HT1080 (cell line): ENCODE measurements at regions not wholly inside any gene's neighbourhood (a gene's known extent, or its start where the extent isn't known, plus 50 kb on each side); places are given as distances from the start of the nearest gene placed in this dataset.

Experiments
- DNase-seq: peaks from one replicate; pipeline ENCODE4 v3.0.0-alpha.2; 2015; ENCODE audit warnings: low read depth

DNA sequence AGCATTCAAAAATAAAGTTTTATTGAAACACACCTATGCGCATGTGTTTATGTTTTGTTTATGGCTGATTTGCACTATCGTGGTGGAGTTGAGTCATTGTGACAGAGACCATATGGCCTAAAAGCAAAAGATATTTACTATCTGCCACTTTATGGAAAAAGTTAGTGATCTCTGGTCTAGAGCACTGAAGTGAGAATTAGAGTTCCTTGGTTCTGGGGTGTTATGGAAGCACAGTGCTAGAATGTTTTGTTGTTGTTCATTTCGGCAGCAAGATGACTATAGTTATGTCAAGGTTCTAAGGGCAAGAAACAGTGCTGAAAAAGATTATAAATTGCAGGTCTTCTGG lies 416.5 kb downstream of the SLC4A3 start:
- DNase-seq = no peak

DNA sequence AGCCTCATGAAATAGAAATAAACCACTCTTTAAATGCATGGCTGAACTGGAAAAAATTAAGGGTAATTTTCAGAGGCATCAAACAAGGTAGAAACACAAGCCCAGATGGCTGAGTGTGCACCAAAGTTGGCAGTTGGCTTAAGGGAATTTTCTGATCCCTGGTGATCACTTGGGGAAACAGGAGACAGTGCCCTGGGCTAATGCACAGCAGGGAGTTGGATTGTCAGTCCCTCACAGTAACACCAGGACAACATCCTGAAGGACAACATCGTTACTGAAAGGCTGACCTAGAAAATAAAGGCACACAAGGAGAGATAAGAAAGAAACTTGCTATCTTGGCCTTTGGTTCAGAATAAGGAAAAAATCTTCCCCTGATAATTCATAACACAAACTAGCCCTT lies 417.0 kb downstream of the SLC4A3 start:
- DNase-seq = no peak

DNA sequence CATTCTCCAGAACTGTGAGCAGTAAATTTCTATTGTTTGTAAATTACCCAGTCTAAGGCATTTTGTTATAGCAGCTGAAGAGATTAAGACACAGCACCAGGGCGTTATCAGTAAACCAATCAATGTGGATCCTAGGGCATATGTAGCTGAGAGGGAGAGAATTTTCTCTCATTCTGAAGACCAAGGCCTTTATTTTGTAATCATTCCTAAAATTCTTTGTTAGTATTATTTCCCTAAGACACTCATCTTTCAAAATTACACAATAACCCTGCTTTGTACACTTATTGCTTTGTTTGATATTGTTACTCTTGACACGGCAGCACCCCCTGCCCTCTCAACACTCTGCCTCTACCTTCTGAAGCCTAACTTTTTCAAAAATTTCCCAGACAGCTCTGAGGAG lies 419.1 kb downstream of the SLC4A3 start:
- no peak for DNase-seq

- no peak for DNase-seq
Measured at GRCh38 chr2:220051716-220052115, 424.3 kb downstream of the SLC4A3 start.

DNA sequence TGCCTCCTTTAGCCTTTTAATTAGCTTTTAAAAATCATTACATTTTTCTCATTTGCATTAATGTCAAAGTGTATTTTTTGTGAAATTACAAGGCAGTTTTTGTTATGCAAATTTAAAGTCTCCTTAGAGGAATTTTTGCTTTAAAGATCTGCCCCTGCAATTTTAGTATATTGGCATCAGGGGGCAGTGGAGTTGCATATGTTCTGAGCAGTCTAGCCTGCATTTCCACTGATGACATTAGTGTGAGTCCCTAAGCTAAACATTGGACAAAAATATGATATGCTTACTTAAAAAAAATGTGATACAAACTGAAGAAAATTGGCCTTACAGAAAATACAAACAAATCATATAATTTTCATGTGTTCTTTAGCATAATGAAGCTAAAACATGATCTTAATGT lies 426.5 kb downstream of the SLC4A3 start:
- no peak for DNase-seq

DNA sequence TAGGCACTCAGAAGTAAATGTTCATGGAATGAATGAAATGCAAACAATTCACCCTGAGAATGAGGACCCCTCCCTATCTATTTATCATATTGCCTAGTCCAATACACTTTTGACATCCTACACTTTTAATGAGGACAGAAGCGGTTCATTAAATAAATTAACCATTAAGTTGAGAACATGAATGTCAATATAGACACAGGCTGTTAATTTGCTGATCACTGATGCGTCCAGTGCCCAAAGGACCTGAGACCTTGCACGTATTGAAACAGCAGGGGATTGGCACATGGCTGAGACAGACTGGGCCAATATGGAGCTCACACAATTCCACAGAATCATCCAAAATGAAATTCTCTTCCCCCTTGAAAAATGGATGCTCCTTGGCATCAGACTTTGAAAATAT lies 430.0 kb downstream of the SLC4A3 start:
- no peak for DNase-seq

DNA sequence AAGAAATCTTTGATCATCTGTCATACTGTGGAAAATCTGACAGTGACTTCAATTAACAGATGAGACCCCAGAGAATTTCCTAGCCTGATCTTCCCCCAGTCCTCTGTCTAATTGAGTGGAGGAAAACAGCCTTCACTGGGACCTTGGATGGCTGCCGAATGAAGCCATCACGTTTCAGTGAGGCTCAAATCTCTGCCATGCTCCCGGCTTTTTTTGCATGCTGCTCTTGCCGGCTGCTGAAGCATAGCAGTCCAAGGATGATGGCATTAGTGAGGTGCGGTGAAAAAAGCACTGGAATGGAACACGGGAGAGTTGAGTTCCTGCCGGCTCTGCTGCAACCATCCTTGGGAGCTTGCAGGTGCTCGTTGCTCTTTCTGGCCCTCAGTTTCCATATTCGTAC lies 430.5 kb downstream of the SLC4A3 start:
- no peak for DNase-seq

GRCh38 chr2:220064111-220065030 lies 436.9 kb downstream of the SLC4A3 start:
- DNase-seq = no peak

- no peak for DNase-seq
Measured at GRCh38 chr2:220065581-220065980, 438.2 kb downstream of the SLC4A3 start.

DNA sequence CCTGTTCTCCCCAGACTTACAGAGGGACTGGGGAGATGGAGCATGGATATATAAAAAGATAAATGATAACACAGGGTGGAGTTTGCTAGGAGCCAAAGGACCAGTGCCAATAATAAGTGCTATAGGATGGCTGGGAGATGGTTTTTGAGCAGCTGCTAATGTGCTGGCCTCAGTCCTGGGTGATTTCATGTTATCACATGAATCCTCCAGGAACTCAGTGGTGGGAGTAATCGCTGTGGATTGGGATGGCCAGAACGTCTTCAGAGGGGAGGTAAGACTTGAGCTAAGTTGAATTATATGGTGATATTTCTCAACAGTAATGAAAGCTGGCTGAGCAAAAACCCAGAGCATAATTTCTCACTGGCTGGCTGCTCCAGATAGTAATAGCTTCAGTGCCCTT lies 441.4 kb downstream of the SLC4A3 start:
- DNase-seq = no peak

DNA sequence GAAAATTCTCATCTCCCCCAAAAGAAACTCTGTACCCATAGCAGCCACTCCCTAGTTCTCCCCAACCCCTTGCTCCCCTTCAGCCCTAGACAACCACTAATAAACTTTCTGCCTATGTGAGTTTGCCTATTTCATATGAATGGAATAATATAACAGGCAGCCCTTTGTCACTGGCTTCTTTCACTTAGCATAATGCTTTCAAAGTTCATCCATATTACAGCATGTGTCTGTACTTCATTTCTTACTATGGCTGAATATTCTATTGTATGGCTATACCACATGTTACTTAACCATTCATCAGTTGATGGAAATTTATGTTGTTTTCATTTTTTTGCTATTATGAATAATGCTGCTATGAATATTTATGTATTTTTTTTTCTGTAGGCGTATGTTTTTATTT lies 442.9 kb downstream of the SLC4A3 start:
- no peak for DNase-seq

GRCh38 chr2:220071696-220072095 lies 444.3 kb downstream of the SLC4A3 start:
- no peak for DNase-seq

- DNase-seq = no peak
Measured at GRCh38 chr2:220072669-220073220, 445.3 kb downstream of the SLC4A3 start.

DNA sequence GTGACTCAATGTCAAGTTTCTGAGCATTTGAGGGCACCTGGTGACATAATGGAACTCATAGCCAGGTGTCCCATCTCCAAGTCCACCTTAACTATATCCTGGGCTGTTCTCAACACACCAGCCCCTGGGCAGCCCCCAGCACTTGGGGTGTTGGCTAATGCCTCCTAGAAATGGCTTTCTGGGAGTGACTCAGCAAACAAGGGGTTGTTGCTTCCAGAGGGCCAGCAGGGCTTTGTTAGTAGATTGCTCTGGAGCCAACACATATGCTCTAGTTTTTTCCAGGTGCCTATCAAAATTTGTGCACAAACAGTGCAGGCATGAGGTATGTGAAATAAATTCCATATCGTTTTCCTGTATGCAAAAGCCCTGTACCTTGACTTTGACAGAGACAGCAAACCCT lies 448.4 kb downstream of the SLC4A3 start:
- DNase-seq = no peak

DNA sequence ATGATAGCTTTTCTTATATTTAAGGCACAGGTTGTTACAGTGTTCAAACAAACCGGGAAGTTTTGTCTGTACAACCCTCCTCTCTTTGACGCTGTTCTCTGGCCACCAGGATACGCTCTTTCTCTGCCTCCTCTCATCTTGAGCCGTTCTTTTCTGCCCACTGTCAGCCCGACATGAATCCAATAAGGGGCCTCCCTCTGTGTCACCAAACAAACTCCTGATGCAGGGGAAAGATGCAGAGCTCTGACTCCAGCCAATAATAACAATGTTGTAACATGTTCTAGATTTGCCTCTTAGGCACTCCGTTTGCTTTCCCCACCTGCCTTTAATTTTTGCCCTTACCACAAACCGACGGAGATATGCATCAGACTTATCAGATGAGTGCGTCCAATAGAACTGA lies 449.3 kb downstream of the SLC4A3 start:
- DNase-seq = no peak

- no peak for DNase-seq
Measured at GRCh38 chr2:220077488-220077887, 450.1 kb downstream of the SLC4A3 start.

DNA sequence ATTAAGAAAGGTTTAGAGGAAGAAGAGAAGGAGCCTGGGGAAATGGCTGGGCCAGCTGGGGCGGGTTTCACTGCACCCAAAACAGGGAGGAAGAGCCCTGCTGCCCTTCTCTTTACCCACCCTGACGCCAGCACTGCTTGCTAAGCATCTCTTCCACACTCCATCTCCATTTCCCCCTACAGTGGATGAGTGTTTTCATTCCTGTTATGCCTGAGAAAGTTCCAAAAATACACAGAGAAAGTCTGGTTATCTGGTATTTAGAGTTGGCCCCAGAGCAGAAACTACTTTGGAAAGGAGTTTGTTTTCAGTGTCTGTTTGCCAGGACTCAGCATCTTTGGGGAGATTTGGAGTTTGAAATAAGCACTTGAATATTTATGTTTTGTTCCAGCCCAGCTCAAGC lies 451.0 kb downstream of the SLC4A3 start:
- no peak for DNase-seq

GRCh38 chr2:220079595-220079994 lies 452.2 kb downstream of the SLC4A3 start:
- no peak for DNase-seq

DNA sequence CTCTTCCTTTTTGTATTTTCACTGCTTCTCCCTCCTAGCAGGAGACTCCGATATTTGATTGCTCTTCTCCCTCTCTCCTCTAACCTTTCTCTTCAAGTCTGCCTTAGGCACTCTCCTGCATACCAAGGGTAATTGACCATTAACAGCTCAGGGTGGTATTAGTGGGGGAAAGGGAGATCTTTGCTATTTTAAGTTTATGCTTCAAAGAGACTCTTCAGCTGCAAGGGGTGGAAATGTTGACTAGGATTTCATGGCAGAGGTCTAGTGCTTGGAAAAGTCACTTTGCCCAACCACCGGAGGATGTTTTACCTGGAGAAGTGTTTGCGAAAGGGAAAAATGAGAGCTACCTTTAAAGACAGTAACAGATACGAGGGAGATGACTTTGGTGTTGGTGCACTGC lies 453.7 kb downstream of the SLC4A3 start:
- DNase-seq = no peak

DNA sequence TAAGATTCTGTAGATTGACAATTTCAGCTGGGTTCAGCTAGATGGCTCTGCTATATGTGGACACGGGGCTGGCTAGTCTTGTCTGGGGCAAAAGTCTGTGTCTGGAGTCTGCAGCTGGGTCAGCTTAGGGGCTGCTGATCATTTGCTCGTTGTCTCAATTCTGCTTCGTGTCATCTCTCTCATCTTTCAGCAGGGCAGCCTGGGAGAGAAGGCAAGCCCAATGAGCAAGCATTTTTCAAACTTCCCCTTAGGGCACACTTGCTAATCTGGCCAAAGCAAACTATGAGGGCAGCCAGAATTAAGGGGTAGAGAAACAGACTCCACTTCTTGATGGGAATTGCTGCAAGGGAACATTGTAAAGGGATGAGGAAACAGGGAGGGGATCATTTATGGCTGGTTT lies 462.6 kb downstream of the SLC4A3 start:
- no peak for DNase-seq

- DNase-seq = peak; percentile 36
Measured at GRCh38 chr2:220096406-220096805, 469.0 kb downstream of the SLC4A3 start.

- DNase-seq = no peak
Measured at GRCh38 chr2:220101980-220102379, 474.6 kb downstream of the SLC4A3 start.

DNA sequence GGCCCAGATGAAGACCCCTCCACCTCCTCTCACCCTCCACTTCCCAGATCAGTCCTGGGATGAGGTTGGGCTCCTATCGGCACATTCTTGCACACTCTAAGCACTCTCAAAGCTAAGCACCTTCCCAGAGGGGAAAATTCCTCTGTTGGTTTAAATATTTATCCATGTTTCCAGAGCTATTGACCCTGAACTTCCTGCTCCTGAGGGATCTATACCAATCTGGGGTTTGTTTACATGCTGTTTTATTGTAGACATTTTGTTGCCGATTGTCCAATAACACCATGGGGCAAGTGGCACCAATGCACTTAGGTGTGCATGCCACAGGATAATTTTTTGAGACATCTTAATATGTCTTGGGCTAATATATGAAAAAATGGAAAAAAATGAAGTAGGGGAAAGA lies 476.2 kb downstream of the SLC4A3 start:
- DNase-seq = no peak
